DMS79 (cell line): ENCODE measurements at regions not wholly inside any gene's neighbourhood (a gene's known extent, or its start where the extent isn't known, plus 50 kb on each side); places are given as distances from the start of the nearest gene placed in this dataset.

Experiments used
- DNase-seq: peaks from one replicate; lab custom pipeline; 2025; lab: John Stamatoyannopoulos, UW

- no peak for DNase-seq
Measured at GRCh38 chr4:119709418-119709817, 80.8 kb upstream of the PDE5A start.

- DNase-seq = no peak
Measured at GRCh38 chr4:119707336-119707735, 78.7 kb upstream of the PDE5A start.

GRCh38 chr4:119706804-119707203 lies 78.2 kb upstream of the PDE5A start:
- DNase-seq = no peak

GRCh38 chr4:119697887-119698393 lies 69.3 kb upstream of the PDE5A start:
- no peak for DNase-seq

GRCh38 chr4:119696963-119697362 lies 68.4 kb upstream of the PDE5A start:
- DNase-seq = no peak

- DNase-seq = no peak
Measured at GRCh38 chr4:119695216-119695615, 66.6 kb upstream of the PDE5A start.

- DNase-seq = no peak
Measured at GRCh38 chr4:119693126-119693525, 64.5 kb upstream of the PDE5A start.

GRCh38 chr4:119692001-119692400 lies 63.4 kb upstream of the PDE5A start:
- no peak for DNase-seq

- DNase-seq = no peak
Measured at GRCh38 chr4:119690871-119691270, 62.3 kb upstream of the PDE5A start.

- no peak for DNase-seq
Measured at GRCh38 chr4:119688446-119688845, 59.8 kb upstream of the PDE5A start.

GRCh38 chr4:119684463-119684862 lies 55.9 kb upstream of the PDE5A start:
- no peak for DNase-seq

GRCh38 chr4:119683518-119683917 lies 54.9 kb upstream of the PDE5A start:
- DNase-seq = no peak

- DNase-seq = no peak
Measured at GRCh38 chr4:119682099-119682498, 53.5 kb upstream of the PDE5A start.

GRCh38 chr4:119679251-119679650 lies 50.6 kb upstream of the PDE5A start:
- no peak for DNase-seq

GRCh38 chr4:119678761-119679160 lies 50.2 kb upstream of the PDE5A start:
- DNase-seq = no peak
